Activated CD4-positive, alpha-beta T cell treated with anti-CD3 and anti-CD28 coated beads for 36 hours (primary cell): ENCODE measurements at regions not wholly inside any gene's neighbourhood (a gene's known extent, or its start where the extent isn't known, plus 50 kb on each side); places are given as distances from the start of the nearest gene placed in this dataset.
"Not testable (repeated sequence)": the region's sequence is repeated elsewhere in the genome, so short reads cannot be mapped to it uniquely, and the experiment has no call there.

Experiments used
- ATAC-seq: fragments of 200-7000 bp; cut with Tn5 transposase; one replicate; pipeline ENCODE4 v1.10.0; 2021; ENCODE audit warnings: mild to moderate bottlenecking, moderate library complexity
- CTCF ChIA-PET: fragments of 350-600 bp; sonication (Branson Sonifier 250); formaldehyde crosslinking; loops from one replicate; lab custom pipeline; 2021; ENCODE audit warnings: antibody characterized with exemption; lab: Charles Lee
- POLR2A ChIA-PET: fragments of 350-600 bp; sonication (Branson Sonifier 250); formaldehyde crosslinking; loops from one replicate; lab custom pipeline; 2021; ENCODE audit warnings: antibody characterized with exemption, inconsistent platforms; lab: Charles Lee
- DNase-seq: peaks from one replicate; pipeline ENCODE4 v3.0.0-alpha.2; 2020
- H3K27ac Mint-ChIP-seq: one replicate; pipeline ENCODE4 v1.8.0; 2021; ENCODE audit warnings: mixed read lengths
- H3K27me3 Mint-ChIP-seq: one replicate; pipeline ENCODE4 v1.8.0; 2021; ENCODE audit warnings: mixed read lengths
- H3K36me3 Mint-ChIP-seq: one replicate; pipeline ENCODE4 v1.8.0; 2021; ENCODE audit warnings: low read depth, mixed read lengths
- H3K4me1 Mint-ChIP-seq: one replicate; pipeline ENCODE4 v1.8.0; 2021; ENCODE audit warnings: mixed read lengths
- H3K4me3 Mint-ChIP-seq: one replicate; pipeline ENCODE4 v1.8.0; 2021; ENCODE audit warnings: mild to moderate bottlenecking, moderate library complexity, mixed read lengths
- H3K9me3 Mint-ChIP-seq: one replicate; pipeline ENCODE4 v1.8.0; 2021; ENCODE audit warnings: low read depth, mixed read lengths
- intact Hi-C, 2 experiments: fragments of 100-400 bp; cut with DNase I in 1 of 2; cut with micrococcal nuclease in 1 of 2; formaldehyde crosslinking; loops; one replicate each; pipeline versions ENCODE4 v1.14.2 to v1.15.1; 2022 to 2024; cut with DNase I, micrococcal nuclease

DNA sequence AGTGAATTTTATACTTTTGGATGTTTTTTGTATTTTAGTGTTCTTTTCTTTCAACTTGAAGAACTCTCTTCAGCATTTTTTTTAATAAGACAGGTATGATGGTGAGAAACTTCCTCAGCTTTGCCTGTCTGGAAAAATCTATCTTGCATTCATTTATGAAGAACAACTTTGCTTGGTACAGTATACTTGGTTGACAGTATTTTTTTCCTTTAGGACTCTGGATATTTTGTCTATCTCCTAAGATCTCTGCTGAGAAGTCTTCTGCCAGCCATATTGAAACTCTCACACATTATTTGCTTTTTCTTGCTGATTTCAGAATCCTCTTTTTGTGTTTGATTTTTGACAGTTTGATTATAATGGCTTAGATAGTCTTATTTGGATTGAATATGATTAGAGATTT is 405.0 kb upstream of the GHITM start:
- Mint-ChIP-seq H3K27me3 (no peaks in the 10 kb centered on the region), H3K9me3 (peaks cover 13% of the 10 kb centered on the region), H3K27ac (no peak overlapping the region), H3K36me3 (no peaks in the 10 kb centered on the region), H3K4me1 (no peaks in the 10 kb centered on the region), H3K4me3 (no peak overlapping the region)
- ChIA-PET CTCF (no interaction called here), POLR2A (no interaction called here)
- intact Hi-C loops: no loop called here
- no peak for ATAC-seq
- no peak for DNase-seq

DNA sequence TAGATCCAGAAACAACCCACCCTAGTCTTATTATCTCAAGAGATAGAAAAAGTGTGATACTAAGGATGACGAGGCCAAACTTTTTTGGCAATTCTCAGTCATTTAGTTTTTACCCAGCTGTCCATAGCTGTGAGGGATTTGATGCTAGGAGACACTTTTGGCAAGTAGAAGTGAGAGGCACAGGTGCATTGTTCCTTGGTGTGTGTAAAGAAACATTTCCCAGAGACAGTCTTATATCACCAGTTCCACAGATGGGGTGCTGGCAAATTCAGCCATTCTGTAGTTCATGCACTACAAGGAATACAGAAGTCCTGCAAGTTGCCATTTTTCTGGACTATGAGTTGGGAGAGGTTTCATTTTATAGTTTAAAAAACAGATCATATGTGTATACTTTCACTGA is 403.3 kb upstream of the GHITM start:
- H3K4me1 Mint-ChIP-seq: no peaks in the 10 kb centered on the region
- POLR2A ChIA-PET: no interaction called here
- CTCF ChIA-PET: no interaction called here

DNA sequence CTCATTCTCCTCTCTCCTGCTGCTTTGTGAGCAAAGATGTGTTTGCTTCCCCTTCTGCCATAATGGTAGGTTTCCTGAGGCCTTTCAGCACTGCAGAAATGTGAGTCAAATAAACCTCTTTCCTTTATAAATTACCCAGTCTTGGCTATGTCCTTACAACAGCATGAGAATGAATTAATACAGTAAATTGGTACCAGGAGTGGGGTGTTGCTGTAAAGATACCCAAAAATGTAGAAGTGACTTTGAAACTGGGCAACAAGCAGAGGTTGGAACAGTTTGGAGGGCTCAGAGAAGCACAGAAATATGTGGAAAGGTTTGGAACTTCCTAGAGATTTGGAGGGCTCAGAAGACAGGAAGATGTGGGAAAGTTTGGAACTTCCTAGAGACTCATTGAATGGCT is 388.7 kb upstream of the GHITM start:
- CTCF ChIA-PET: no interaction called here
- no peak for ATAC-seq
- H3K4me3 Mint-ChIP-seq: no peak overlapping the region
- POLR2A ChIA-PET: no interaction called here
- intact Hi-C loops: no loop called here
- H3K27me3 Mint-ChIP-seq: no peaks in the 10 kb centered on the region
- H3K36me3 Mint-ChIP-seq: no peaks in the 10 kb centered on the region
- H3K27ac Mint-ChIP-seq: no peak overlapping the region
- no peak for DNase-seq
- no peaks in the 10 kb centered on the region for H3K4me1 Mint-ChIP-seq
- peaks cover 31% of the 10 kb centered on the region for H3K9me3 Mint-ChIP-seq

More for the DNA sequence above, 403.3 kb upstream of the GHITM start:
- no peaks in the 10 kb centered on the region for H3K36me3 Mint-ChIP-seq
- H3K4me3 Mint-ChIP-seq: no peak overlapping the region
- H3K27me3 Mint-ChIP-seq: no peaks in the 10 kb centered on the region
- ATAC-seq (no peak), DNase-seq (no peak)
- intact Hi-C loops: no loop called here
- no peak overlapping the region for H3K27ac Mint-ChIP-seq
- H3K9me3 Mint-ChIP-seq: peaks cover 14% of the 10 kb centered on the region

DNA sequence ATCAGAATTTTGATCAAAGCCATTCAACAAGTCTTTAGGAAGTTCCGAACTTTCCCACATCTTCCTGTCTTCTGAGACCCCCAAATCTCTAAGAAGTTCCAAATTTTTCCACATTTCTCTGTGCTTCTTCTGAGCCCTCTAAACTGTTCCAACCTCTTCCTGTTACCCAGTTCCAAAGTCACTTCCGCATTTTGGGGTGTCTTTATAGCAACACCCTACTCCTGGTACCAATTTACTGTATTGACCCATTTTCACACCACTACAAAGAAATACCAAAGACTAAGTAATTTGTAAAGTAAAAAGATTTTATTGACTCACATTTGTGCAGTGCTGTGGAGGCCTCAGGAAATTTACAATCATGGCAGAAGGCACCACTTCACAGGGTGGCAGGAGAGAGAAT is 385.8 kb upstream of the GHITM start:
- H3K27me3 Mint-ChIP-seq: no peaks in the 10 kb centered on the region
- H3K4me3 Mint-ChIP-seq: no peak overlapping the region
- H3K9me3 Mint-ChIP-seq: peaks cover 28% of the 10 kb centered on the region
- ChIA-PET CTCF (no interaction called here), POLR2A (no interaction called here)
- H3K36me3 Mint-ChIP-seq: no peaks in the 10 kb centered on the region
- no peak for ATAC-seq
- intact Hi-C loops: no loop called here
- no peaks in the 10 kb centered on the region for H3K4me1 Mint-ChIP-seq
- H3K27ac Mint-ChIP-seq: no peak overlapping the region
- DNase-seq: no peak

DNA sequence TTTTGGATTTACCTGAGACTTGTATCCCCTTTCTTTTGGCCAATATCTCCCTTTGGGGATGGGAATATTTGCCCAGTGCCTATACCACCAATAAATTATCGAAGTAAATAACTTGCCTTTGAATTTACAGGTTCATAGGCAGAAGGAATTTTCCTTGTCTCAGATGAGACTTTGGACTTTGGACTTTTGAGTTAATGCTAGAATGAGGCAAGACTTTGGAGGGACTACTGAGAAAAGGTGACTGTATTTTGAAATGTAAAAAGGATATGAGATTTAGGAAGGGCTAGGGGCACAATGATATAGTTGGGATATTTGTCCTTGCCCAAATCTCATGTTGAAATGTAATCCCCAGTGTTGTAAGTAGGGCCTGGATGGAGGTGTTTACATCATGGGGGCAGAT is 384.5 kb upstream of the GHITM start:
- ATAC-seq (no peak), DNase-seq (no peak)
- no peak overlapping the region for H3K4me3 Mint-ChIP-seq
- H3K27ac Mint-ChIP-seq: no peak overlapping the region
- ChIA-PET CTCF (interaction anchor here (1.2 kb wide), 1 partner anchor 117 kb away, joined by 3 read pairs; no protein-coding TSS in a partner anchor), POLR2A (no interaction called here)
- intact Hi-C loops: no loop called here
- no peaks in the 10 kb centered on the region for H3K4me1 Mint-ChIP-seq
- no peaks in the 10 kb centered on the region for H3K27me3 Mint-ChIP-seq
- peaks cover 28% of the 10 kb centered on the region for H3K9me3 Mint-ChIP-seq
- no peaks in the 10 kb centered on the region for H3K36me3 Mint-ChIP-seq

DNA sequence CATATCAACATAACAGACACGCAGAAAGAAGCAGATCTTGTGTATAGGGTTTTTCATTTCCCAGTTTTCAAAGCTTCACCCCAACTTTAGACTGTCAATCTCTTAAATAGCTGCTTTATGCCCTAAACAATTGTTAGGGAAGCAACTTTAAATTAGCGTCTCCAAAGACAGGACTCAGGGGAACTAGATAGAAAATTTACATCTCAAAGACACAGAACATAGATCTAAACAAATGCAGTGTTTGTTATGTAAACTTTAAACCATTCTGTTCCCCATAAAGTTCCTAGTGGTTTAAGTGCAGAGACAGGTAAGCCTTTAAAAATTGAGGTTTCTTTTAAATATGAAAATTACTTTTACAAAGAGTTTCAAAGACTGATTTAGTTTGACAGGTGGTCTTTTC is 379.2 kb upstream of the GHITM start:
- no peak for ATAC-seq
- POLR2A ChIA-PET: no interaction called here
- no peaks in the 10 kb centered on the region for H3K36me3 Mint-ChIP-seq

DNA sequence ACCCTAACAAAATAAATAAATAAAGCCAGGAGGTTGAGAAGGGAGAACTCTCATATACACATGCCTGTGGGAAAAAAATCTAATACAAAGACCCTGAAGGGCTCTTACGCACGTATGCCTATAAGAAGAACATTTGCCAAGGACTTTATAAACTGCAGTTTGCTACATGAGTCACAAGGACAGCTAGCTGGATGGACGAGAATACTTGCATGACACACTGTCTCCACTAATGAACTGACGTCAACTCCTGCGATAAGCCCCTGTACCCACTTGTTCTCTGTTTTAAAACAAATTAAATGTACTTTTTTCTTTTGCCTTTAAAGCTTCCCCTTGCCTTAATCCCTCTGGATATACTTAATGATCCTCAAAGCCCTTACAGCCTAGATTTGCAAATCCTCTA is 374.6 kb upstream of the GHITM start:
- ATAC-seq: no peak
- ChIA-PET POLR2A (no interaction called here), CTCF (interaction anchor here (0.7 to 0.8 kb wide), 2 partner anchors 8 to 763 kb away, joined by 3 to 8 read pairs; no protein-coding TSS in a partner anchor)
- H3K9me3 Mint-ChIP-seq: no peaks in the 10 kb centered on the region
- no peaks in the 10 kb centered on the region for H3K27me3 Mint-ChIP-seq
- no peak overlapping the region for H3K4me3 Mint-ChIP-seq
- no peaks in the 10 kb centered on the region for H3K36me3 Mint-ChIP-seq
- no peak for DNase-seq
- no peak overlapping the region for H3K27ac Mint-ChIP-seq
- intact Hi-C loops: no loop called here
- no peaks in the 10 kb centered on the region for H3K4me1 Mint-ChIP-seq

More for the DNA sequence above, 379.2 kb upstream of the GHITM start:
- H3K27me3 Mint-ChIP-seq: no peaks in the 10 kb centered on the region
- H3K4me1 Mint-ChIP-seq: no peaks in the 10 kb centered on the region
- no peak overlapping the region for H3K4me3 Mint-ChIP-seq
- intact Hi-C loops: no loop called here
- no peak for DNase-seq
- CTCF ChIA-PET: interaction anchor here (0.6 kb wide), 1 partner anchor 386 kb away, joined by 3 read pairs; no protein-coding TSS in a partner anchor
- H3K27ac Mint-ChIP-seq: no peak overlapping the region
- no peaks in the 10 kb centered on the region for H3K9me3 Mint-ChIP-seq

DNA sequence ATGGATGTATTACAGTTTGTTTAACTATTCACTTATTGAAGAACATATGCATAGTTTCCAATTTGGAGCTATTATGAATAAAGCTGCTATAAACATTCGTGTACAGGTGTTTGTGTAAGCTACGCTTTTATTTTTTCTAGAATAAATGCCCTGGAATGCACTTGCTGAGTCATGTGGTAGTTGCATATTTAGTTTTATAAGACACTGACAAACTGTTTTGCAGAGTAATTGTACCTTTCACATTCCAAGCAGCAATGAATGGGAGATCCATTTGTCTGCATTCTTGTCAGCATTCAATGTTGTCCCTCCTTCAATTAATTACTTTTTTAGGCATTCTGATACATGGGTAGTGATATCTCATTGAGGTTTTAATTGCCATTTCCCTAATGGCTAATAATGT is 373.6 kb upstream of the GHITM start:
- H3K9me3 Mint-ChIP-seq: no peaks in the 10 kb centered on the region
- H3K4me3 Mint-ChIP-seq: no peak overlapping the region
- H3K27ac Mint-ChIP-seq: no peak overlapping the region
- no peaks in the 10 kb centered on the region for H3K36me3 Mint-ChIP-seq
- CTCF ChIA-PET: interaction anchor here (0.6 kb wide), 1 partner anchor 866 kb away, joined by 5 read pairs; no protein-coding TSS in a partner anchor
- no peaks in the 10 kb centered on the region for H3K4me1 Mint-ChIP-seq
- DNase-seq (no peak), ATAC-seq (no peak)
- POLR2A ChIA-PET: no interaction called here
- no peaks in the 10 kb centered on the region for H3K27me3 Mint-ChIP-seq
- intact Hi-C loops: no loop called here

DNA sequence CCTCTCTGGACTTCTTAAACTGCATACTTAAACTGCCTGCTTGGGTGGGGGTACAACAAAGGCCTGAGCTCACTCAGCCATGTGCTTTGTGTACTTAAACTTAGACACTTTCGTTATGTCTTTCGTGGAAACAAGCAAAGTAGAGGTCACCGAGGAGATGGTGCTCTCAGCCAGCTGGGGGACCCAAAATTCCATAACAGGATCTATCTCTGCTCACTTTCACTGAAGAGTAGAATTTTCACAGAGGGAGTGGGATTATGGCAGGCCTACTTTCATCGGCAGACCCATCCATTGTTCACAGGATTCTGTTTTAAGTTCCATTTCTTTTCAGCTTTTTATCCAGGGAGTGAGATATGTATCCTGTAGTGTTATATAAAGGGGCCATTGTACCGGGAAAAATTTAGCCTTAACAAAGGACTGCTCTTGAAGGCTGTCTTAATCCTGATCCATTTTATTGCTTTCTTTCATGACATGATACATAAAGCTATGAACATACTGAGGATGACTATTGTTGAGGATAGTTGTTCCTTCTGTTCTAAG is 370.0 kb upstream of the GHITM start:
- H3K27me3 Mint-ChIP-seq: no peaks in the 10 kb centered on the region
- no peaks in the 10 kb centered on the region for H3K9me3 Mint-ChIP-seq
- no peak overlapping the region for H3K4me3 Mint-ChIP-seq
- ATAC-seq: no peak
- no peak overlapping the region for H3K27ac Mint-ChIP-seq
- no peaks in the 10 kb centered on the region for H3K4me1 Mint-ChIP-seq
- POLR2A ChIA-PET: no interaction called here
- DNase-seq: no peak
- H3K36me3 Mint-ChIP-seq: no peaks in the 10 kb centered on the region
- CTCF ChIA-PET: no interaction called here
- intact Hi-C loops: no loop called here

DNA sequence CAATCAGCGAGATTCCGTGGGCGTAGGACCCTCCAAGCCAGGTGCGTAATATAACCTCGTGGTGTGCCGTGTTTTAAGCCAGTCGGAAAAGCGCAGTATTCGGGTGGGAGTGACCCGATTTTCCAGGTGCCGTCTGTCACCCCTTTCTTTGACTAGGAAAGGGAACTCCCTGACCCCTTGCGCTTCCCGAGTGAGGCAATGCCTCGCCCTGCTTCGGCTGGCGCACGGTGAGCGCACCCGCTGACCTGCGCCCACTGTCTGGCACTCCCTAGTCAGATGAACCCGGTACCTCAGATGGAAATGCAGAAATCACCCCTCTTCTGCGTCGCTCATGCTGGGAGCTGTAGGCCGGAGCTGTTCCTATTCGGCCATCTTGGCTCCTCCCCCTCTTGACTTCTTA is 352.6 kb upstream of the GHITM start:
- CTCF ChIA-PET, H3K36me3 Mint-ChIP-seq, intact Hi-C loops, POLR2A ChIA-PET, DNase-seq, H3K4me1 Mint-ChIP-seq, H3K4me3 Mint-ChIP-seq, H3K27ac Mint-ChIP-seq, H3K9me3 Mint-ChIP-seq, ATAC-seq, H3K27me3 Mint-ChIP-seq: not testable (repeated sequence)

DNA sequence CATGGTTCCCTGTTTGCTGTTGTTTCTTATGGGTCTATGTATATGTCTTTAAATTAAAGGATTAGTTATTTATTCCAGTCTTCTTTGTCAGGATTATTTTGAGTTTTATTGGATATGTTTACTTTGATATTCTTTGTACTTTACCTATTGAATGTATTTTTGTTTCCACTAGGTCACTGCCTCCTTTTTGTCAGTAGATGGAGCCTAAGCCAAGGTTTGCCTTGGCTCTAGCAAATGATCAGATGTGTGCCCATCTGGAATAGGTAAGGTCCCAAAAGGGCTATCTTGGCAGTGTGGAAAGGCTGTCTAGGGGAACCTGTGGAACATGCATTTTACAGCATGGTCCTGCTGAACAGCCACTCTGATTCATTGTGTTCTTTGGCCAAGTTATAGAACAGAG is 337.3 kb upstream of the GHITM start:
- H3K9me3 Mint-ChIP-seq: peaks cover 7% of the 10 kb centered on the region
- H3K4me1 Mint-ChIP-seq: no peaks in the 10 kb centered on the region
- ChIA-PET CTCF (no interaction called here), POLR2A (no interaction called here)
- H3K27me3 Mint-ChIP-seq: no peaks in the 10 kb centered on the region
- H3K4me3 Mint-ChIP-seq: no peak overlapping the region
- ATAC-seq: no peak
- H3K36me3 Mint-ChIP-seq: no peaks in the 10 kb centered on the region
- DNase-seq: no peak
- H3K27ac Mint-ChIP-seq: no peak overlapping the region
- intact Hi-C loops: no loop called here

DNA sequence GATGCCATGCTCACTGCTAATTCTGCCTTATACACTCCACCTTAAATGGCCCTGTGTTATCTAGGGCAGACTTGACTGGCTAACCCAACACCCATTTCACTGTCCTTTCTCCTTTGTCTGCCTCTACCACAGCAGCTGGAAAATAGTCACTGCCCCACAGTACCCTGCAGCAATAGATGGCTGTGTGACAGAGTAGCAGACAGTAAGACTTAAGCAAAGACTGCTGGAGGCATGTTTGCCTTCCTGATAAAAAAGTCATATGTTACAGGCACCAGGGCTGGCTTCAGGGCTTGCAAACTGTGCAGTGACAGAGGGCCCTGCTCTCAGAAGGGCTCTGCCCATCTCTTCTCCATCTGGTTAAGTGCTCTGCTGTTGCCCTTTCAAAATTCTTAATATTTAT is 332.6 kb upstream of the GHITM start:
- CTCF ChIA-PET: no interaction called here

More for the DNA sequence above, 332.6 kb upstream of the GHITM start:
- Mint-ChIP-seq H3K27me3 (no peaks in the 10 kb centered on the region), H3K4me3 (no peak overlapping the region), H3K36me3 (no peaks in the 10 kb centered on the region), H3K27ac (no peak overlapping the region), H3K9me3 (peaks cover under 1% of the 10 kb centered on the region), H3K4me1 (no peaks in the 10 kb centered on the region)
- intact Hi-C loops: no loop called here
- DNase-seq (no peak), ATAC-seq (no peak)
- POLR2A ChIA-PET: no interaction called here
